ENCODE measurements at regions not wholly inside any gene's neighbourhood (a gene's known extent, or its start where the extent isn't known, plus 50 kb on each side); places are given as distances from the start of the nearest gene placed in this dataset.
"Not testable (repeated sequence)": the region's sequence is repeated elsewhere in the genome, so short reads cannot be mapped to it uniquely, and the experiment has no call there.

- H3K27me3 Mint-ChIP-seq, result no peaks in the 10 kb centered on the region
- H3K4me3 Mint-ChIP-seq, result no peak overlapping the region
- H3K4me1 Mint-ChIP-seq, result no peaks in the 10 kb centered on the region
- no peak overlapping the region for H3K27ac Mint-ChIP-seq
- H3K36me3 Mint-ChIP-seq, result no peaks in the 10 kb centered on the region
- no peak for DNase-seq
- peaks cover 11% of the 10 kb centered on the region for H3K9me3 Mint-ChIP-seq
These were observed 90.0 kb downstream of the CAPZA3 start for GRCh38 chr12:18827913-18828312.

DNA sequence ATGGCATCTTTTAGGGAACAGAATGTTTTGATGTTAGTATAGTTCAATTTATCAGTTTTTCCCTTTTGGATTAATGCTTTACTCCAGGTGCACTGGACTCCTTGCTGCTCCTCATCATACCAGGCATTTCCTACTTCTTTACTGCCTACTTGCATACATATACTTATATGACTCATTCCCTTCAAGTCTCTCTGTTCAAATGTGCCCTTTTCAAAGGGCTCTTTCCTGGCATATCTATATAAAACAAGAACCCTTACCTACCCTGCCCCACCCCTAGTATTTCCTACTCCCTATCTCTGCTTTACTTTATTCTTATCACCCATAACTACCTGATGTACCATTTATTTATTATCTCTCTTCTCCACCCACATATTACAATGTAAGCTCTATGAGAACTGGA is 90.6 kb downstream of the CAPZA3 start:
- DNase-seq, result no peak
- no peak overlapping the region for H3K27ac Mint-ChIP-seq
- H3K27me3 Mint-ChIP-seq, result no peaks in the 10 kb centered on the region
- H3K4me1 Mint-ChIP-seq, result no peaks in the 10 kb centered on the region
- H3K4me3 Mint-ChIP-seq, result no peak overlapping the region
- no peaks in the 10 kb centered on the region for H3K36me3 Mint-ChIP-seq
- peaks cover 11% of the 10 kb centered on the region for H3K9me3 Mint-ChIP-seq

DNA sequence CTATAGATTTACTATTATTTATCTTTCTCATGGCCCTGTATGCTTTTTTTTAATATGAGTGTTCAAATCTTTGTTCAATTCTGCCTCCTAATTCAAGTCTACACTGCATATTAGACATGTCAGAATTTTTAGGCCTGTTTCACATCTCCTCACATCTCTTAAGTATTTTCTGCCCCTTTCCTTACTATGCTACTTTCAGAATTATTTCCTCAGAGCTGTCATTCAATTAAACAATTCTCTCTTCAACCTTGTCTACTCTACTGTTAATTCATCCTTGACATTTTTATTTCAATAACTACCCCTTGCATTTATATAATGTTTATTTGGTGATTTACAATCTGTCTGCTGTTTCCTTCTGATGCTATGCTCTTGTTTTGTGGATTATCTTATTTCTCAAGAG is 91.1 kb downstream of the CAPZA3 start:
- H3K27me3 Mint-ChIP-seq, result no peaks in the 10 kb centered on the region

GRCh38 chr12:18832932-18833331 is 95.0 kb downstream of the CAPZA3 start:
- H3K9me3 Mint-ChIP-seq, result peaks cover 11% of the 10 kb centered on the region
- H3K36me3 Mint-ChIP-seq, H3K27ac Mint-ChIP-seq, DNase-seq, H3K27me3 Mint-ChIP-seq, H3K4me1 Mint-ChIP-seq, H3K4me3 Mint-ChIP-seq: not testable (repeated sequence)

More for the DNA sequence above, 91.1 kb downstream of the CAPZA3 start:
- Mint-ChIP-seq H3K27ac (no peak overlapping the region), H3K4me3 (no peak overlapping the region), H3K4me1 (no peaks in the 10 kb centered on the region), H3K36me3 (no peaks in the 10 kb centered on the region), H3K9me3 (peaks cover 11% of the 10 kb centered on the region)
- DNase-seq, result no peak

DNA sequence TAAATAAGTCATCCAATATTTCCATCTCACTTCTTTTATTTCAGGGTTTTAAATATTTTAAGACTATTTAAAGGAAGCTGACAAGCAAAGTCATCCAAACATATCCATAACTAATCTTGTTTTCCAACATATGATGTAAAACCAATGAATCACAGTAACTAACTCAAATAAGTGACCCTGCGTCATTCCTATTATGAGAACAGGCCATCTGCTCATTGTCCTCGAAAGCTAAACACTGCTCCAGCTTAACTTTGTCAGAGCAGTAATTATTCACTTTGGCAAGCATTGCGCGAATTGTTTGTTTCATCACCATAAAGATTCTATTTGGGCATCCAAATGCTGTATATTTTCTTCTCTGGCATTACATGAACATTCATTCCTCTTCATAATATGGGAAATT is 99.1 kb downstream of the CAPZA3 start:
- H3K27me3 Mint-ChIP-seq, result no peaks in the 10 kb centered on the region
- H3K4me1 Mint-ChIP-seq, result no peaks in the 10 kb centered on the region
- H3K4me3 Mint-ChIP-seq, result no peak overlapping the region
- no peaks in the 10 kb centered on the region for H3K36me3 Mint-ChIP-seq
- DNase-seq, result no peak
- no peak overlapping the region for H3K27ac Mint-ChIP-seq
- no peaks in the 10 kb centered on the region for H3K9me3 Mint-ChIP-seq

DNA sequence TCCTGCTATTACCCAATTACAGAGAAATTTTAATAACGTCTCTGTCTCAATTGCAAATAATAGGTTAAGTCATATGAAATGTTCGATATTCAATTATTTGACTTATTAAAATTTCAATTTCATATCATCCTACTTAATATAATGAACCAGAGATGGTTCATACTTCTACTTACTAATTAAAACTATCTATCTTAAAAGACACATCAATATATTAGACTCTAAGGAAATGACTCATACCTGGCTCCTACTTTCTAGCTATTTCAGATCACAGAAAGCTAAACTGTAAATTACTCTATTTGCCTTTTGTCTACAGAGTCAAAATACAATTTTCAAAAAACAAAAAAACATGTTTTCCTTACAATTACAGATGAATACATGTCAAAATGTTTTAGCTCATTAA is 99.6 kb downstream of the CAPZA3 start:
- no peak overlapping the region for H3K4me3 Mint-ChIP-seq
- H3K27me3 Mint-ChIP-seq, result no peaks in the 10 kb centered on the region
- H3K27ac Mint-ChIP-seq, result no peak overlapping the region
- no peaks in the 10 kb centered on the region for H3K36me3 Mint-ChIP-seq
- no peak for DNase-seq
- no peaks in the 10 kb centered on the region for H3K9me3 Mint-ChIP-seq
- no peaks in the 10 kb centered on the region for H3K4me1 Mint-ChIP-seq

- not testable (repeated sequence) for H3K27me3 Mint-ChIP-seq, H3K27ac Mint-ChIP-seq, H3K9me3 Mint-ChIP-seq, DNase-seq, H3K36me3 Mint-ChIP-seq, H3K4me3 Mint-ChIP-seq, H3K4me1 Mint-ChIP-seq
These were observed 103.1 kb downstream of the CAPZA3 start for GRCh38 chr12:18840997-18841396.

GRCh38 chr12:18849080-18849479 is 111.2 kb downstream of the CAPZA3 start:
- no peaks in the 10 kb centered on the region for H3K4me1 Mint-ChIP-seq
- no peak overlapping the region for H3K4me3 Mint-ChIP-seq
- peaks cover 9% of the 10 kb centered on the region for H3K27me3 Mint-ChIP-seq

DNA sequence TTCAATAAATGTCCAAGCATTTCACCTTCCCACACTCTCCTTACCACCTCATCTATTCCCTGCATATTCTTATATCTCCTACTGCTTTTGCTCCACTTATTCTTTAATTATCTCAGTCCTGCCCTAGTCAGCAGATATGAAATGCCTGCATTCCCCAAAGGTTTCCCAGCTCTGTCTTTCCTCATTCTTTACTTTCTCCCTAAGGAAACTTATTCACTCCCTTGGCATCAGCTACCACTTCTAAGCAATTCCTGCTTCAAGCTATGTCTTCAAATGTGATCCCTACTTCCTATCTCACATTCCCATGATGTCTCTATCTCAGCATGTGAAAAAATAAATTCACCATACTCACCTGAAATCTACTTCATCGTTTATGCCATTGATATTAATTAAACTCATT is 111.8 kb downstream of the CAPZA3 start:
- Mint-ChIP-seq H3K27me3 (peaks cover 5% of the 10 kb centered on the region), H3K9me3 (no peaks in the 10 kb centered on the region), H3K36me3 (no peaks in the 10 kb centered on the region), H3K27ac (no peak overlapping the region), H3K4me1 (no peaks in the 10 kb centered on the region), H3K4me3 (no peak overlapping the region)
- DNase-seq, result no peak

More at GRCh38 chr12:18849080-18849479, 111.2 kb downstream of the CAPZA3 start:
- DNase-seq, result no peak
- H3K9me3 Mint-ChIP-seq, result no peaks in the 10 kb centered on the region
- H3K36me3 Mint-ChIP-seq, result no peaks in the 10 kb centered on the region
- H3K27ac Mint-ChIP-seq, result no peak overlapping the region

DNA sequence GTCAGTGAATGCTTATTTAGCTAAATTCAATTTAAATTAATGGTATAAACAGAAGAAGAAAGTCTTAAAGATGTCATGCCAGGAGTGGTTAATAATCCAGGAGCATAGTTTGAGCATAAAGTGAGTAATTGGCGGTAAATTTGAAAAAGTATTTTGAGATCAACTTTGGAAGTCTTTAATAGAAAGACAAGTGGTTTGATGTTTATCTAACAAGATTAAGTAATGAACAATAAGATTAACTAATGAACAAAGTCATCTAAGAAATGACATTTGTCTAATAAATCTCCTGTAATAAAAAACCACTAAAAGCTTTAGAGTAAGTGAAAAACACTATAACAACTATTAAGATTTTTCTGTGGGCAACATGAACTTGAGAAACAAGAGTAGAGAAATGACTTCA is 112.8 kb downstream of the CAPZA3 start:
- Mint-ChIP-seq H3K36me3 (no peaks in the 10 kb centered on the region), H3K9me3 (no peaks in the 10 kb centered on the region), H3K4me3 (no peak overlapping the region), H3K27me3 (no peaks in the 10 kb centered on the region), H3K4me1 (no peaks in the 10 kb centered on the region), H3K27ac (no peak overlapping the region)
- no peak for DNase-seq

DNA sequence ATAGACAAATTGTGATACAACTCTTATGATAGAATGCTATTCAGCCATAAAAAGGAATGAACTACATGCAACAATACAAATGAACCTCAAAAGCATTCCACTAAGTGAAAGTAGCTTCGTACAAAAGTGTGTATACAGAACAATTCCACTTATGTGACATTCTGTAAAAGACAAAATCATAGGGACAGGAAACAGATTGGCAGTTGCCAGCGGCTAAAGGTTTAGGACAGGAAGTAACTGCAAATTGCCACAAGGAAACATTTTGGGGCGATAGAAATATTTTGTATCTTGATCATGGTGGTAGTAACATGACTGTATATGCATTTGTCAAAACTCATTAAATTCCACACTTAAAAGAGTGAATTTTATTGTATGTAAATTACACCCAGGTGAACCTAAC is 113.4 kb downstream of the CAPZA3 start:
- H3K36me3 Mint-ChIP-seq, result no peaks in the 10 kb centered on the region
- no peaks in the 10 kb centered on the region for H3K27me3 Mint-ChIP-seq
- no peak for DNase-seq
- H3K9me3 Mint-ChIP-seq, result no peaks in the 10 kb centered on the region
- no peak overlapping the region for H3K4me3 Mint-ChIP-seq
- no peak overlapping the region for H3K27ac Mint-ChIP-seq
- no peaks in the 10 kb centered on the region for H3K4me1 Mint-ChIP-seq

GRCh38 chr12:18853570-18854366 is 115.8 kb downstream of the CAPZA3 start:
- no peaks in the 10 kb centered on the region for H3K36me3 Mint-ChIP-seq
- H3K9me3 Mint-ChIP-seq, result no peaks in the 10 kb centered on the region

DNA sequence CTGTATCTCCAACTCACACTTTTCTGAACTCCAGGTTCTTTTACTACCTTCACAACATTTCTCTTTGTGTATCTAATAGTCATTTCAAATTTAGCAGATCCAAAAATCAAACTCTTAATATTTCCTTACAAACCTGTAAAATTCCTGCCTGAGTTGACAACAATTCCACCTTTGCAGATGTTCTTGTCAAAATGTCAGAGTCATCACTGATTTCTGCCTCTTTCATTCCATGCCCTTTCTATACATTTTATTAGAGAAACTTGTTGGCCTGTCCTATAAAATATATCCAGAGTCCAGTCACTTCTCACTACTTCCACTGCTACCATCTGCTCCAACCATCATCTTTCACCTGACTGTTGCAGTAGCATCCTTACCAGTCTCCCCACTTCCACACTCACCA is 119.7 kb downstream of the CAPZA3 start:
- Mint-ChIP-seq H3K9me3 (no peaks in the 10 kb centered on the region), H3K27me3 (no peaks in the 10 kb centered on the region), H3K4me1 (no peaks in the 10 kb centered on the region), H3K36me3 (no peaks in the 10 kb centered on the region), H3K27ac (no peak overlapping the region), H3K4me3 (no peak overlapping the region)
- no peak for DNase-seq

More at GRCh38 chr12:18853570-18854366, 115.8 kb downstream of the CAPZA3 start:
- H3K4me1 Mint-ChIP-seq, result no peaks in the 10 kb centered on the region
- no peak overlapping the region for H3K27ac Mint-ChIP-seq
- no peak for DNase-seq
- H3K27me3 Mint-ChIP-seq, result no peaks in the 10 kb centered on the region
- no peak overlapping the region for H3K4me3 Mint-ChIP-seq

DNA sequence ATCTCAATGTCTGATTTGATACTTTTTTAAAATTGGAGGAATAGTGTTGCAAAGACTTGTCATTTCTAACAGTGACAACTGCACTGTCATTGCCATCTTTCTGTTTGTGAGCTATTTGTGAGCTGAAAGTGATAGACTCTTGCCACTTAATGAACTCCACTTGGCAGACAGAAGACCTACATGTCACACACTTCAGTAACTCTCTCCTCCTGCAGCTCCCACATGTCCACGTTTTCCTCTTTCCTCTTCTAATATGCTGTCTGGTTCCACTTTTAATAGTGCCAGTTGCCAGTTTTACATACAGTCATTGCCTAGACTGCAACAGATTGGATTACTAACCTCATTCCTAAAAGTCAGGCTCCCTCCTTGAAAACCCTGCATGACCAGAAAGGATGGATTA is 121.5 kb downstream of the CAPZA3 start:
- Mint-ChIP-seq H3K36me3 (no peaks in the 10 kb centered on the region), H3K4me3 (no peak overlapping the region), H3K27ac (no peak overlapping the region), H3K27me3 (no peaks in the 10 kb centered on the region), H3K9me3 (no peaks in the 10 kb centered on the region), H3K4me1 (no peaks in the 10 kb centered on the region)
- no peak for DNase-seq

- no peaks in the 10 kb centered on the region for H3K36me3 Mint-ChIP-seq
- H3K27me3 Mint-ChIP-seq, result peaks cover 6% of the 10 kb centered on the region
These were observed 123.5 kb downstream of the CAPZA3 start for GRCh38 chr12:18861287-18861858.

More at GRCh38 chr12:18861287-18861858, 123.5 kb downstream of the CAPZA3 start:
- DNase-seq, result no peak
- H3K4me3 Mint-ChIP-seq, result no peak overlapping the region
- no peaks in the 10 kb centered on the region for H3K9me3 Mint-ChIP-seq
- no peaks in the 10 kb centered on the region for H3K4me1 Mint-ChIP-seq
- H3K27ac Mint-ChIP-seq, result no peak overlapping the region

All from activated naive CD8-positive, alpha-beta T cell treated with anti-CD3 and anti-CD28 coated beads for 36 hours (primary cell).